CD4-positive, CD25-positive, alpha-beta regulatory T cell (primary cell): ENCODE measurements at regions not wholly inside any gene's neighbourhood (a gene's known extent, or its start where the extent isn't known, plus 50 kb on each side); places are given as distances from the start of the nearest gene placed in this dataset.

Source experiments
- ATAC-seq, 2 donors: fragments of 150-1000 bp; cut with Tn5 transposase; one replicate each; pipeline ENCODE4 v1.10.0; 2021; ENCODE audit warnings: low read depth in 2 of 2, moderate number of reproducible peaks in 2 of 2, moderate library complexity in 1 of 2
- DNase-seq, 3 donors: peaks; one replicate each; pipeline versions ENCODE4 v3.0.0 to v3.0.0-alpha.2; 2012 to 2022; ENCODE audit warnings: mixed read lengths in 1 of 3
- H3K27ac ChIP-seq: one replicate; pipeline ENCODE4 v1.7.0; 2013; ENCODE audit warnings: mild to moderate bottlenecking, low read length; ENCODE audit not compliant: insufficient read depth, poor library complexity, severe bottlenecking
- H3K27me3 ChIP-seq: one replicate; pipeline ENCODE4 v1.7.0; 2013; ENCODE audit warnings: low read length; ENCODE audit not compliant: control insufficient read depth, insufficient read depth
- H3K36me3 ChIP-seq: one replicate; pipeline ENCODE4 v1.7.0; 2013; ENCODE audit warnings: mild to moderate bottlenecking, low read length, moderate library complexity; ENCODE audit not compliant: control insufficient read depth, insufficient read depth
- H3K4me1 ChIP-seq: 2 replicates; pipeline ENCODE4 v1.7.0; 2013; ENCODE audit warnings: mild to moderate bottlenecking, low read length; ENCODE audit not compliant: insufficient read depth, control insufficient read depth, poor library complexity, severe bottlenecking
- H3K4me3 ChIP-seq: one replicate; pipeline ENCODE4 v1.7.0; 2013; ENCODE audit warnings: low read depth, mild to moderate bottlenecking, low read length, moderate library complexity
- H3K9me3 ChIP-seq, 2 experiments: 1 replicate in 1 of 2; 2 replicates in 1 of 2; pipeline ENCODE4 v1.7.0; 2013; ENCODE audit warnings: low read length in 2 of 2, mild to moderate bottlenecking in 1 of 2, moderate library complexity in 1 of 2; ENCODE audit not compliant: control insufficient read depth in 2 of 2
- H3K27ac Mint-ChIP-seq, 3 donors: one replicate each; pipeline ENCODE4 v1.8.0; 2020 to 2022; ENCODE audit warnings: mild to moderate bottlenecking in 3 of 3, mixed read lengths in 3 of 3, moderate library complexity in 2 of 3
- H3K27me3 Mint-ChIP-seq: one replicate; pipeline ENCODE4 v1.8.0; 2022; ENCODE audit warnings: mild to moderate bottlenecking, mixed read lengths
- H3K36me3 Mint-ChIP-seq: one replicate; pipeline ENCODE4 v1.8.0; 2020; ENCODE audit warnings: mixed read lengths
- H3K4me1 Mint-ChIP-seq, 4 donors: one replicate each; pipeline ENCODE4 v1.8.0; 2020 to 2022; ENCODE audit warnings: mixed read lengths in 4 of 4, mild to moderate bottlenecking in 1 of 4
- H3K4me3 Mint-ChIP-seq, 4 donors: one replicate each; pipeline ENCODE4 v1.8.0; 2020 to 2022; ENCODE audit warnings: mild to moderate bottlenecking in 4 of 4, mixed read lengths in 4 of 4, moderate library complexity in 3 of 4
- H3K9me3 Mint-ChIP-seq, 7 donors: one replicate each; pipeline ENCODE4 v1.8.0; 2020 to 2022; ENCODE audit warnings: mixed read lengths in 7 of 7, mild to moderate bottlenecking in 3 of 7, moderate library complexity in 2 of 7

- peaks cover 0 to 24% (median 6%) of the 10 kb centered on the region in 7 donors for H3K9me3 Mint-ChIP-seq
Observed at GRCh38 chr11:91641153-91641552, 583.5 kb upstream of the FAT3 start.

GRCh38 chr11:91639359-91639758, 585.3 kb upstream of the FAT3 start:
- no peak overlapping the region for H3K27ac ChIP-seq
- H3K36me3 ChIP-seq: no peaks in the 10 kb centered on the region
- Mint-ChIP-seq H3K4me1 (no peaks in the 10 kb centered on the region), H3K36me3 (no peaks in the 10 kb centered on the region), H3K27ac (no peak overlapping the region), H3K9me3 (peaks cover 0 to 19% (median 4%) of the 10 kb centered on the region in 7 donors), H3K27me3 (no peaks in the 10 kb centered on the region), H3K4me3 (no peak overlapping the region)
- no peak overlapping the region for H3K4me3 ChIP-seq
- H3K9me3 ChIP-seq: peaks cover 0 to 3% of the 10 kb centered on the region in 2 experiments
- H3K27me3 ChIP-seq: no peaks in the 10 kb centered on the region
- ATAC-seq (no peak), DNase-seq (no peak)
- H3K4me1 ChIP-seq: no peaks in the 10 kb centered on the region

More at GRCh38 chr11:91641153-91641552, 583.5 kb upstream of the FAT3 start:
- H3K36me3 Mint-ChIP-seq: no peaks in the 10 kb centered on the region
- DNase-seq: no peak
- no peak overlapping the region for H3K4me3 Mint-ChIP-seq
- H3K27ac Mint-ChIP-seq: no peak overlapping the region
- Histone ChIP-seq H3K27me3 (no peaks in the 10 kb centered on the region), H3K36me3 (no peaks in the 10 kb centered on the region), H3K4me3 (no peak overlapping the region), H3K4me1 (no peaks in the 10 kb centered on the region), H3K9me3 (peaks cover 3 to 6% of the 10 kb centered on the region in 2 experiments), H3K27ac (no peak overlapping the region)
- H3K4me1 Mint-ChIP-seq: no peaks in the 10 kb centered on the region
- no peak for ATAC-seq
- no peaks in the 10 kb centered on the region for H3K27me3 Mint-ChIP-seq

- Mint-ChIP-seq H3K27ac (no peak overlapping the region), H3K4me3 (no peak overlapping the region), H3K9me3 (peaks cover 0 to 8% (median 3%) of the 10 kb centered on the region in 7 donors), H3K36me3 (no peaks in the 10 kb centered on the region), H3K27me3 (no peaks in the 10 kb centered on the region), H3K4me1 (no peaks in the 10 kb centered on the region)
- ATAC-seq (no peak), DNase-seq (no peak)
- no peaks in the 10 kb centered on the region for H3K4me1 ChIP-seq
- no peak overlapping the region for H3K27ac ChIP-seq
- no peaks in the 10 kb centered on the region for H3K36me3 ChIP-seq
- H3K9me3 ChIP-seq: peaks cover 3 to 6% of the 10 kb centered on the region in 2 experiments
- no peaks in the 10 kb centered on the region for H3K27me3 ChIP-seq
- H3K4me3 ChIP-seq: no peak overlapping the region
Observed at GRCh38 chr11:91630916-91631673, 593.5 kb upstream of the FAT3 start.

GRCh38 chr11:91625495-91625894, 599.1 kb upstream of the FAT3 start:
- H3K27ac Mint-ChIP-seq: no peak overlapping the region
- no peaks in the 10 kb centered on the region for H3K36me3 ChIP-seq
- peaks cover 0 to 3% of the 10 kb centered on the region in 2 experiments for H3K9me3 ChIP-seq
- H3K27ac ChIP-seq: no peak overlapping the region
- peaks cover 0 to 12% (median 8%) of the 10 kb centered on the region in 7 donors for H3K9me3 Mint-ChIP-seq
- H3K27me3 ChIP-seq: no peaks in the 10 kb centered on the region
- H3K4me3 ChIP-seq: no peak overlapping the region
- no peak overlapping the region for H3K4me3 Mint-ChIP-seq
- no peaks in the 10 kb centered on the region for H3K27me3 Mint-ChIP-seq
- H3K36me3 Mint-ChIP-seq: no peaks in the 10 kb centered on the region
- no peaks in the 10 kb centered on the region for H3K4me1 Mint-ChIP-seq
- no peaks in the 10 kb centered on the region for H3K4me1 ChIP-seq
- DNase-seq (no peak), ATAC-seq (no peak)

GRCh38 chr11:91624021-91624420, 600.6 kb upstream of the FAT3 start:
- no peaks in the 10 kb centered on the region for H3K27me3 ChIP-seq
- H3K36me3 Mint-ChIP-seq: no peaks in the 10 kb centered on the region
- H3K36me3 ChIP-seq: no peaks in the 10 kb centered on the region
- no peak overlapping the region for H3K4me3 ChIP-seq
- no peaks in the 10 kb centered on the region for H3K4me1 ChIP-seq
- DNase-seq (no peak), ATAC-seq (no peak)
- H3K4me3 Mint-ChIP-seq: no peak overlapping the region
- H3K27ac Mint-ChIP-seq: no peak overlapping the region
- H3K9me3 Mint-ChIP-seq: peaks cover 0 to 11% (median 8%) of the 10 kb centered on the region in 7 donors
- H3K27ac ChIP-seq: no peak overlapping the region
- H3K27me3 Mint-ChIP-seq: no peaks in the 10 kb centered on the region
- H3K4me1 Mint-ChIP-seq: no peaks in the 10 kb centered on the region
- H3K9me3 ChIP-seq: peaks cover 0 to 3% of the 10 kb centered on the region in 2 experiments

- no peak overlapping the region for H3K4me3 Mint-ChIP-seq
- Histone ChIP-seq H3K4me1 (no peaks in the 10 kb centered on the region), H3K27me3 (no peaks in the 10 kb centered on the region), H3K4me3 (no peak overlapping the region), H3K27ac (no peak overlapping the region), H3K9me3 (peaks cover 0 to 2% of the 10 kb centered on the region in 2 experiments), H3K36me3 (no peaks in the 10 kb centered on the region)
- no peak overlapping the region for H3K27ac Mint-ChIP-seq
- no peaks in the 10 kb centered on the region for H3K27me3 Mint-ChIP-seq
- H3K4me1 Mint-ChIP-seq: no peaks in the 10 kb centered on the region
- ATAC-seq: no peak
- no peaks in the 10 kb centered on the region for H3K36me3 Mint-ChIP-seq
- H3K9me3 Mint-ChIP-seq: peaks cover under 1 to 14% (median 4%) of the 10 kb centered on the region in 7 donors
- DNase-seq: no peak
Observed at GRCh38 chr11:91608677-91609076, 615.9 kb upstream of the FAT3 start.

GRCh38 chr11:91596111-91596510, 628.5 kb upstream of the FAT3 start:
- ATAC-seq (no peak), DNase-seq (no peak)
- no peaks in the 10 kb centered on the region for H3K27me3 ChIP-seq
- Mint-ChIP-seq H3K4me3 (no peak overlapping the region), H3K9me3 (peaks cover 4 to 23% (median 7%) of the 10 kb centered on the region in 7 donors), H3K4me1 (no peaks in the 10 kb centered on the region), H3K27ac (no peak overlapping the region), H3K27me3 (no peaks in the 10 kb centered on the region), H3K36me3 (no peaks in the 10 kb centered on the region)
- no peaks in the 10 kb centered on the region for H3K36me3 ChIP-seq
- no peaks in the 10 kb centered on the region for H3K4me1 ChIP-seq
- H3K27ac ChIP-seq: no peak overlapping the region
- H3K4me3 ChIP-seq: no peak overlapping the region
- H3K9me3 ChIP-seq: peaks cover 3 to 12% of the 10 kb centered on the region in 2 experiments

- Histone ChIP-seq H3K9me3 (peaks cover 3 to 9% of the 10 kb centered on the region in 2 experiments), H3K4me1 (no peaks in the 10 kb centered on the region), H3K4me3 (no peak overlapping the region), H3K36me3 (no peaks in the 10 kb centered on the region), H3K27me3 (no peaks in the 10 kb centered on the region), H3K27ac (no peak overlapping the region)
- H3K4me1 Mint-ChIP-seq: no peaks in the 10 kb centered on the region
- H3K36me3 Mint-ChIP-seq: no peaks in the 10 kb centered on the region
- H3K27ac Mint-ChIP-seq: no peak overlapping the region
- no peaks in the 10 kb centered on the region for H3K27me3 Mint-ChIP-seq
- peaks cover 2 to 48% (median 14%) of the 10 kb centered on the region in 7 donors for H3K9me3 Mint-ChIP-seq
- no peak for ATAC-seq
- H3K4me3 Mint-ChIP-seq: no peak overlapping the region
- DNase-seq: no peak
Observed at GRCh38 chr11:91591021-91591420, 633.6 kb upstream of the FAT3 start.
